ENCODE measurements at regions not wholly inside any gene's neighbourhood (a gene's known extent, or its start where the extent isn't known, plus 50 kb on each side); places are given as distances from the start of the nearest gene placed in this dataset.

GRCh38 chr15:62927196-62927595, 115.4 kb upstream of the TPM1 start:
- TF ChIP-seq CTCF (IDR thresholded peaks at IDR 0.05; ENCODE audit: low read depth, low read length) (no peak), EZH2phosphoT487 (IDR thresholded peaks at IDR 0.05; ENCODE audit: low read depth) (no peak)

All from OCI-LY3 (cell line).